Left lung (tissue), 4 donors: ENCODE measurements at regions not wholly inside any gene's neighbourhood (a gene's known extent, or its start where the extent isn't known, plus 50 kb on each side); places are given as distances from the start of the nearest gene placed in this dataset.

ENCODE experiments used
- ATAC-seq: fragments of 200-7000 bp; cut with Tn5 transposase; one replicate; pipeline ENCODE4 v1.9.1; 2020; ENCODE audit warnings: moderate library complexity
- DNase-seq, 4 donors: peaks; one replicate each; pipeline ENCODE4 v3.0.0-alpha.2; 2013 to 2020
- H3K27ac ChIP-seq, 2 donors: fragments of 200-600 bp; sonication (generic) in 1 of 2; one replicate each; pipeline versions ENCODE4 v1.5.0 to v1.8.0; 2020 to 2021
- H3K27me3 ChIP-seq, 2 donors: fragments of 200-600 bp; sonication (generic) in 1 of 2; one replicate each; pipeline versions ENCODE4 v1.5.0 to v1.8.0; 2020 to 2021
- H3K36me3 ChIP-seq, 2 donors: fragments of 200-600 bp; sonication (generic) in 1 of 2; one replicate each; pipeline versions ENCODE4 v1.5.0 to v1.8.0; 2020 to 2021
- H3K4me1 ChIP-seq, 2 donors: fragments of 200-600 bp; one replicate each; pipeline ENCODE4 v1.8.0; 2021
- H3K4me3 ChIP-seq, 2 donors: fragments of 200-600 bp; sonication (generic) in 1 of 2; one replicate each; pipeline versions ENCODE4 v1.5.0 to v1.8.0; 2020 to 2021; ENCODE audit warnings: mild to moderate bottlenecking in 1 of 2
- H3K9me3 ChIP-seq, 2 donors: fragments of 200-600 bp; sonication (generic) in 1 of 2; one replicate each; pipeline versions ENCODE4 v1.5.0 to v1.8.0; 2020 to 2021
- intact Hi-C, 2 donors: fragments of 100-400 bp; cut with DNase I; formaldehyde crosslinking; loops; one replicate each; pipeline versions ENCODE4 v1.11.2 to v1.14.2; 2022
- TF ChIP-seq, protein P1 (sequence below), 2 donors: fragments of 200-600 bp; sonication (generic) in 1 of 2; IDR thresholded peaks; one replicate each; pipeline versions ENCODE4 v1.5.0 to v1.8.0; 2021; ENCODE audit warnings: antibody characterized with exemption in 2 of 2
- donor health status: DM: no; HTN: yes; CAD: no.
- donor health status: DM: no; HTN: no; CAD: no.

- DNase-seq (no peak), ATAC-seq (no peak)
- TF ChIP-seq, protein P1, sequence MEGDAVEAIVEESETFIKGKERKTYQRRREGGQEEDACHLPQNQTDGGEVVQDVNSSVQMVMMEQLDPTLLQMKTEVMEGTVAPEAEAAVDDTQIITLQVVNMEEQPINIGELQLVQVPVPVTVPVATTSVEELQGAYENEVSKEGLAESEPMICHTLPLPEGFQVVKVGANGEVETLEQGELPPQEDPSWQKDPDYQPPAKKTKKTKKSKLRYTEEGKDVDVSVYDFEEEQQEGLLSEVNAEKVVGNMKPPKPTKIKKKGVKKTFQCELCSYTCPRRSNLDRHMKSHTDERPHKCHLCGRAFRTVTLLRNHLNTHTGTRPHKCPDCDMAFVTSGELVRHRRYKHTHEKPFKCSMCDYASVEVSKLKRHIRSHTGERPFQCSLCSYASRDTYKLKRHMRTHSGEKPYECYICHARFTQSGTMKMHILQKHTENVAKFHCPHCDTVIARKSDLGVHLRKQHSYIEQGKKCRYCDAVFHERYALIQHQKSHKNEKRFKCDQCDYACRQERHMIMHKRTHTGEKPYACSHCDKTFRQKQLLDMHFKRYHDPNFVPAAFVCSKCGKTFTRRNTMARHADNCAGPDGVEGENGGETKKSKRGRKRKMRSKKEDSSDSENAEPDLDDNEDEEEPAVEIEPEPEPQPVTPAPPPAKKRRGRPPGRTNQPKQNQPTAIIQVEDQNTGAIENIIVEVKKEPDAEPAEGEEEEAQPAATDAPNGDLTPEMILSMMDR (IDR thresholded peaks at IDR 0.05), result no peak
- Histone ChIP-seq H3K4me3 (no peak overlapping the region), H3K9me3 (no peaks in the 10 kb centered on the region), H3K4me1 (no peaks in the 10 kb centered on the region), H3K36me3 (no peaks in the 10 kb centered on the region), H3K27ac (no peak overlapping the region), H3K27me3 (no peaks in the 10 kb centered on the region)
- intact Hi-C loops, result loop anchor here in 1 of 2 donors (10.0 kb wide), 1 partner anchor 62 kb away; no protein-coding TSS in a partner anchor
Observed at GRCh38 chr16:9362604-9363003, 271.2 kb downstream of the HAPSTR1 start.

DNA sequence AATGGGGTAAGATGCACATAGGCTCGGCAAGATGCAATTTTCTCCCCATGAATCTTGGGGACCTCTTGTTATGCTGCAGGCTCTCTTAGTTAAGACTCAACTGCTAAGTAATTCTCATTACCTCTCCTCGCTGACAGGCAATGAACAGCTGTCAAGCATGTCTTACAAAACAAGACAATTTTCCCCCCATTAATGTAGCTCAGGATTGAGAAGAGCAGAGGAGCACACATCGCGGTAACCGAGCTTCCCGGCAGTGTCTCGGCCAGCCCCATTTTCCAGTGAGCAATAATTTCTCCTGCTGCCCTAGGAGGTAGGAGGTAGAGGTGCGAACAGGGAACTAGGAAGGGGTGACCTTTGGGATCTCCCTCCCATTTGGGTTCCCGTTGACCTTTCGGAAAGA is 272.1 kb downstream of the HAPSTR1 start:
- ATAC-seq, result no peak
- no peak overlapping the region for H3K27ac ChIP-seq
- intact Hi-C loops, result loop anchor here in 1 of 2 donors (10.0 kb wide), 1 partner anchor 61 kb away; no protein-coding TSS in a partner anchor

GRCh38 chr16:9364721-9365369 is 273.4 kb downstream of the HAPSTR1 start:
- Histone ChIP-seq H3K4me1 (no peaks in the 10 kb centered on the region), H3K9me3 (no peaks in the 10 kb centered on the region), H3K27ac (no peak overlapping the region), H3K4me3 (no peak overlapping the region), H3K27me3 (no peaks in the 10 kb centered on the region), H3K36me3 (no peaks in the 10 kb centered on the region)
- ATAC-seq (no peak), DNase-seq (no peak)
- TF ChIP-seq, protein P1 (IDR thresholded peaks at IDR 0.05), result no peak
- intact Hi-C loops, result loop anchor here in 1 of 2 donors (10.0 kb wide), 1 partner anchor 60 kb away; no protein-coding TSS in a partner anchor

More for the DNA sequence above, 272.1 kb downstream of the HAPSTR1 start:
- no peaks in the 10 kb centered on the region for H3K36me3 ChIP-seq
- TF ChIP-seq, protein P1 (IDR thresholded peaks at IDR 0.05), result no peak
- H3K9me3 ChIP-seq, result no peaks in the 10 kb centered on the region
- H3K4me1 ChIP-seq, result no peaks in the 10 kb centered on the region
- H3K27me3 ChIP-seq, result no peaks in the 10 kb centered on the region
- no peak for DNase-seq
- H3K4me3 ChIP-seq, result no peak overlapping the region

DNA sequence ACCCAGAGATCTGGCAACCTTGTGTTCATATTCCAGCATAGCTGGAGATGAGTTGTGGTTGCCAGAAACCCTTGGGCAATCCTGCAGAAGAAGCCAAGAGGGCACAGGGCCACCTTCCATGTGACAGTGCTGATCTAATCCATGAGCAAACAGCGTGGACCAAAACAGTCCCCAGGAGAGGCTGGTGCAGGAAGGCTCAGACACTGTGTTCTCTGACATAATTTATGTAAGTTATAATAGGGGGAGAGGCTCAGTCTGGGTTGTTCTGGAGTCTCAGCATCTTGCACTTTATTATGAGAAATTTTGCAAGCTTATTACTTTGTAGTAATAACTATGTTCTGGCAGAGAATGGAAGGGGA is 273.9 kb downstream of the HAPSTR1 start:
- DNase-seq (peak in 2 of 4 donors; percentile 34), ATAC-seq (peak; percentile 83)
- Histone ChIP-seq H3K27me3 (no peaks in the 10 kb centered on the region), H3K4me1 (no peaks in the 10 kb centered on the region), H3K9me3 (no peaks in the 10 kb centered on the region), H3K4me3 (no peak overlapping the region), H3K36me3 (no peaks in the 10 kb centered on the region), H3K27ac (no peak overlapping the region)
- intact Hi-C loops, result loop anchor here in 1 of 2 donors (10.0 kb wide), 1 partner anchor 59 kb away; no protein-coding TSS in a partner anchor
- TF ChIP-seq, protein P1 (IDR thresholded peaks at IDR 0.05), result no peak

DNA sequence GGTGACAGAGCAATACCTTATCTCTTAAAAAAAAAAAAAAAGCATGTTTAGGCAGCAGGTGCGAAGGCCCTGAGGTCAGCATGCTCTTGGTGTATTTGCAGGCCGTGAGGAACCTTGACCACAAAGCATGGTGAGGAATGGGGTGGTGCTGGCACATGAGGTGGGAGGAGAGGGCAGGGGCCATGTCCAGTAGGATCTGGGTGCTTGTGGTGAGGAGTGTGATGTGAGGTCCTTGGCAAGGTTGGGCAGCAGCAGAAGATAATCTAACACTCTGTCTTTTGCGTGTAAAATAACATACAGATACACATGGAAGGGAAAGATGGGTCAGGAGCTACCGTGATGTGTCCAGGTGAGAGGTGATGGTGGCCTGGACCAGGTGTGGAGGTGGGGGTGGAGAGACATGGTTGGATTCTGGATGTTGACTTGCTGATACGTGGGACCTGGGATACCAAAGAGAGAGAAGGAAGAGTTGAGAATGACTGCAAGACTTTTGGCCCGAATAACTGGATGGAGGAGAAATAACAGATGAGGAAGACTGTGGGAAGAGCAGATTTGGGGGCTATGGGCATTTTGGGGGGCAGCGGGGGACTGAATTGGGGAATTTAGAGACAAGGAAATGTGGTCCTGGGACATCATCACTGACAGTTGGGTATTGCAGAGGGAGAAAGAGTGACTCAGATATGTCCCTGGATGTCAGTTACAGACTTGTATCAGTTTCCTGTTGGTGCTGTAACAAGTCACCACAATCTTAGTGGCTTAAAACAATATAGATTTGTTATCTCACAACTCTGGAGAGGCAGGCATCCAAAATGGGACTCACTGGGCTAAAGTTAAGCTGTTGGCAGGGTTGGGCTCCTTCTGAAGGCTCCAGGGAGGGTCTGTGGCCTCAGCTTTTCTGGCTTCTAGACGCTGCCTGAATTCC is 274.9 kb downstream of the HAPSTR1 start:
- Histone ChIP-seq H3K36me3 (no peaks in the 10 kb centered on the region), H3K4me3 (no peak overlapping the region), H3K9me3 (no peaks in the 10 kb centered on the region), H3K4me1 (no peaks in the 10 kb centered on the region), H3K27me3 (no peaks in the 10 kb centered on the region), H3K27ac (no peak overlapping the region)
- ATAC-seq (no peak), DNase-seq (no peak)
- intact Hi-C loops, result loop anchor here in 1 of 2 donors (10.0 kb wide), 1 partner anchor 58 kb away; no protein-coding TSS in a partner anchor
- TF ChIP-seq, protein P1 (IDR thresholded peaks at IDR 0.05), result no peak
